Muscle of arm (tissue), 1 donor: ENCODE measurements at regions not wholly inside any gene's neighbourhood (a gene's known extent, or its start where the extent isn't known, plus 50 kb on each side); places are given as distances from the start of the nearest gene placed in this dataset.
"Not testable (repeated sequence)": the region's sequence is repeated elsewhere in the genome, so short reads cannot be mapped to it uniquely, and the experiment has no call there.

Experiments used
- DNase-seq: peaks from one replicate; pipeline ENCODE4 v3.0.0-alpha.2; 2013

GRCh38 chr2:62410926-62411456 is 95.0 kb downstream of the TMEM17 start:
- DNase-seq: no peak

GRCh38 chr2:62410015-62410453 is 96.0 kb downstream of the TMEM17 start:
- DNase-seq: peak; percentile 27

- DNase-seq: no peak
Measured at GRCh38 chr2:62409442-62409841, 96.6 kb downstream of the TMEM17 start.

GRCh38 chr2:62408241-62408677 is 97.7 kb downstream of the TMEM17 start:
- peak; percentile 45 for DNase-seq

GRCh38 chr2:62407838-62408237 is 98.2 kb downstream of the TMEM17 start:
- DNase-seq: no peak

GRCh38 chr2:62407401-62407800 is 98.6 kb downstream of the TMEM17 start:
- no peak for DNase-seq

- DNase-seq: no peak
Measured at GRCh38 chr2:62406573-62407043, 99.4 kb downstream of the TMEM17 start.

- DNase-seq: no peak
Measured at GRCh38 chr2:62404913-62405312, 101.1 kb downstream of the TMEM17 start.

GRCh38 chr2:62402156-62402555 is 103.8 kb downstream of the TMEM17 start:
- DNase-seq: no peak

GRCh38 chr2:62398356-62398755 is 107.6 kb downstream of the TMEM17 start:
- DNase-seq: no peak

- DNase-seq: no peak
Measured at GRCh38 chr2:62396880-62397279, 109.1 kb downstream of the TMEM17 start.

- DNase-seq: no peak
Measured at GRCh38 chr2:62393293-62393692, 112.7 kb downstream of the TMEM17 start.

GRCh38 chr2:62391696-62392095 is 114.3 kb downstream of the TMEM17 start:
- DNase-seq: no peak

GRCh38 chr2:62386378-62386777 is 119.6 kb downstream of the TMEM17 start:
- not testable (repeated sequence) for DNase-seq

- no peak for DNase-seq
Measured at GRCh38 chr2:62383846-62384245, 122.1 kb downstream of the TMEM17 start.

- DNase-seq: no peak
Measured at GRCh38 chr2:62382757-62383156, 123.2 kb downstream of the TMEM17 start.

GRCh38 chr2:62382122-62382521 is 123.9 kb downstream of the TMEM17 start:
- peak; percentile 11 for DNase-seq

GRCh38 chr2:62381656-62382055 is 124.3 kb downstream of the TMEM17 start:
- peak; percentile 10 for DNase-seq

GRCh38 chr2:62379566-62379965 is 126.4 kb downstream of the TMEM17 start:
- DNase-seq: no peak

GRCh38 chr2:62375113-62375420 is 130.9 kb downstream of the TMEM17 start:
- no peak for DNase-seq

- DNase-seq: no peak
Measured at GRCh38 chr2:62374301-62375112, 131.5 kb downstream of the TMEM17 start.

GRCh38 chr2:62372824-62373223 is 133.2 kb downstream of the TMEM17 start:
- no peak for DNase-seq
